ENCODE measurements at regions not wholly inside any gene's neighbourhood (a gene's known extent, or its start where the extent isn't known, plus 50 kb on each side); places are given as distances from the start of the nearest gene placed in this dataset.
"Not testable (repeated sequence)": the region's sequence is repeated elsewhere in the genome, so short reads cannot be mapped to it uniquely, and the experiment has no call there.

DNA sequence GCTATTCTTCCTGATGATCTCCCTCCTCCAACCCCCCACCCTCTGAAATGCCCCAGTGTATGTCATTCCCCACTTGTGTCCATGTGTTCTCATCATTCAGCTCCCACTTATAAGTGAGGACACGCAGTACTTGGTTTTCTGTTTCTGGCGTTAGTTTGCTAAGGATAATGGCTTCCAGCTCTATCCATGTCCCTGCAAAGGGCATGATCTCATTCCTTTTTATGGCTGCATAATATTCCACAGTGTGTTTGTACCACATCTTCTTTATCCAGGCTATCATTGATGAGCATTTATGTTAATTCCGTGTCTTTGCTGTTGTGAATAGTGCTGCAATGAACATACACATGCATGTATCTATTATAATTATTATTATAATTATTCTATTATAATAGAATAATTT, 169.3 kb downstream of the VSIG4 start:
- not testable (repeated sequence) for H3K4me3 ChIP-seq (ENCODE audit: insufficient read depth, low read depth, low read length); H3K27me3 ChIP-seq (ENCODE audit: control insufficient read depth, insufficient read depth, low read length, poor library complexity, severe bottlenecking); H3K9me3 ChIP-seq (ENCODE audit: control insufficient read depth, low read length); H3K27ac ChIP-seq (ENCODE audit: insufficient read depth, low read depth, low read length, poor library complexity, severe bottlenecking); H3K36me3 ChIP-seq (ENCODE audit: control insufficient read depth, insufficient read depth, low read length); H3K4me1 ChIP-seq (ENCODE audit: control insufficient read depth, insufficient read depth, low read length)
- 91 to 95% methylated on average over 2 of the region's 3 CpGs for WGBS, 2 experiments

DNA sequence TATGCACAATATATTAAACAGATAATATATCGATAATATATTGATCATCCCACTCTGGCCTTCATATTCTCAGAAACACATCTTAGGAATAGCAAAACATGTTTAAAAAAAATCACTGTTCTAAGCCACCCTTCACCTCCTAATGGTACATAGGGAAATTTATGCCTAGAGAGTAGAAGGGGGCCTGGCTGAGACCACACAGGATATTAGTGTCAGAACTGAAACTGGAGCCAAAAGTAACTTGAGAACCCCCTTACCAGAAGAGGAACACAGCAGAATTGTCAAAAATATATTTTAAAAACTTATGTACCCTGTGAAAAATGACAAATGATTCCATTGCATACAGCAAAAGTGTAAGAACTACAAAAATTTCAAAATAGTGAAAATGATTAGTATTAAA, 173.1 kb downstream of the VSIG4 start:
- Histone ChIP-seq H3K9me3 (ENCODE audit: control insufficient read depth, low read length) (no peaks in the 10 kb centered on the region), H3K4me3 (ENCODE audit: insufficient read depth, low read depth, low read length) (no peak overlapping the region), H3K4me1 (ENCODE audit: control insufficient read depth, insufficient read depth, low read length) (no peaks in the 10 kb centered on the region), H3K27me3 (ENCODE audit: control insufficient read depth, insufficient read depth, low read length, poor library complexity, severe bottlenecking) (no peaks in the 10 kb centered on the region), H3K27ac (ENCODE audit: insufficient read depth, low read depth, low read length, poor library complexity, severe bottlenecking) (no peak overlapping the region), H3K36me3 (ENCODE audit: control insufficient read depth, insufficient read depth, low read length) (no peaks in the 10 kb centered on the region)
- WGBS, 2 experiments: no CpG with 5 or more reads among the region's 1 CpG

DNA sequence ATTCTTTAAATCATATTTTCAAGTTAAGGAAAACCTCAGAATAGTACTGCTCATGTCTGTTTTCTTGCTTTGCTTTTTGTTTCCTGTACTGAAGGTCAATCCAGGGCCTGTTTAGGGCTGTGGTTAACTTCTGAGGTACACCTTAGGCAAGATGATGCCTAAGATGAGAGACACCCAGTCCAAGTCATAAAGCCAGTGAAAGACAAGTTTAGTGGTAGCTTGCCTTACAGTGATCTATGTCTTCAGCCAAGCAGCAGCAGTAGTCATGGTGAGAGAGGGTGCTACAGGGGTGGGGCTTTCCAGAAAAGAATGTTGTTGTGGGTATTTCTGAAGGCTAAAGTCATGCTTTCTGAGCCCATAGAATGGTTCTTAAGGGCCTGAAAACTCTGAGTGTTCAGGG, 173.7 kb downstream of the VSIG4 start:
- Histone ChIP-seq H3K9me3 (ENCODE audit: control insufficient read depth, low read length) (no peaks in the 10 kb centered on the region), H3K27me3 (ENCODE audit: control insufficient read depth, insufficient read depth, low read length, poor library complexity, severe bottlenecking) (no peaks in the 10 kb centered on the region), H3K36me3 (ENCODE audit: control insufficient read depth, insufficient read depth, low read length) (no peaks in the 10 kb centered on the region), H3K27ac (ENCODE audit: insufficient read depth, low read depth, low read length, poor library complexity, severe bottlenecking) (no peak overlapping the region), H3K4me1 (ENCODE audit: control insufficient read depth, insufficient read depth, low read length) (no peaks in the 10 kb centered on the region), H3K4me3 (ENCODE audit: insufficient read depth, low read depth, low read length) (no peak overlapping the region)

DNA sequence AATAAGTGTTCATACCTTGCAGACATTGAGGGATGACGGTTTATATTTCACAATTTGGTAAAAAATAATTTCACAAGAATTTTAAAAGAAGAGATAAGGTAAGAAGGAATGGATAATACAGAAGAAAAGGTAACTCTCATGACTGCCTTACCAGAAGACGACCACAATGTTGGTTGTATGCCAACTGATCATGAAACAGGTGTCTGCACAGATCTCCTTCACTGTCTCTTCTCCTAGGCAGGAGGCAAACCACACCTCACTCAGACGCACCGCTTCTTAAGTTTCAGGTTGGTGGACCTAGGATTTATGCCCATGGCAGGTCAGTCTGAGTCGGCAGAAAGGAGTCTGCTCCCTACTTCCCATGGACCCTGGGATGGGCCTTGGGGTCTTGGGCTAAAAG, 177.2 kb downstream of the VSIG4 start:
- Histone ChIP-seq H3K4me1 (ENCODE audit: control insufficient read depth, insufficient read depth, low read length) (no peaks in the 10 kb centered on the region), H3K27me3 (ENCODE audit: control insufficient read depth, insufficient read depth, low read length, poor library complexity, severe bottlenecking) (no peaks in the 10 kb centered on the region)
- 95 to 96% methylated on average over 4 to 5 of the region's 5 CpGs for WGBS, 2 experiments

DNA sequence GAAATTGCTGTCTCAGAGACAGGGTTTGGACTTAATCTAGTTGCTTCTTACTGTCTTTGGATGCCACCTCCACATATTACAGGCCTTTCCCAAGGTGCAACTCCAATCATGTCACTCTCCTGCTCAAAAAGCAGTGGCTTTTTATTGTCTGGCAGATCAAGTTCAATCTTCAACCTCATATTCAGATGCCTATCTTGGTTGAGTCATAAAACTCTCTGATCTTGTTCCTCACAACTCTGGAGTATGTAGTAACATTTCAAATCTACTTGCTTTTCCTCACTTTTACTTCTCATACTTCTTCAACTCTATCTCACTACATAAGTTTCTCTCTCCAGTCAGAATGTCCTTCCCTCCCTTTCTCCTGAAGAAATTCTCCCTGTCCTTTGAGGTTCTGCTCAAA, 180.6 kb downstream of the VSIG4 start:
- H3K27me3 ChIP-seq (ENCODE audit: control insufficient read depth, insufficient read depth, low read length, poor library complexity, severe bottlenecking): no peaks in the 10 kb centered on the region
- no peaks in the 10 kb centered on the region for H3K4me1 ChIP-seq (ENCODE audit: control insufficient read depth, insufficient read depth, low read length)
- no peaks in the 10 kb centered on the region for H3K9me3 ChIP-seq (ENCODE audit: control insufficient read depth, low read length)
- no peaks in the 10 kb centered on the region for H3K36me3 ChIP-seq (ENCODE audit: control insufficient read depth, insufficient read depth, low read length)
- H3K4me3 ChIP-seq (ENCODE audit: insufficient read depth, low read depth, low read length): no peak overlapping the region
- H3K27ac ChIP-seq (ENCODE audit: insufficient read depth, low read depth, low read length, poor library complexity, severe bottlenecking): no peak overlapping the region

More for the DNA sequence above, 177.2 kb downstream of the VSIG4 start:
- H3K27ac ChIP-seq (ENCODE audit: insufficient read depth, low read depth, low read length, poor library complexity, severe bottlenecking): no peak overlapping the region
- no peaks in the 10 kb centered on the region for H3K36me3 ChIP-seq (ENCODE audit: control insufficient read depth, insufficient read depth, low read length)
- no peaks in the 10 kb centered on the region for H3K9me3 ChIP-seq (ENCODE audit: control insufficient read depth, low read length)
- no peak overlapping the region for H3K4me3 ChIP-seq (ENCODE audit: insufficient read depth, low read depth, low read length)

DNA sequence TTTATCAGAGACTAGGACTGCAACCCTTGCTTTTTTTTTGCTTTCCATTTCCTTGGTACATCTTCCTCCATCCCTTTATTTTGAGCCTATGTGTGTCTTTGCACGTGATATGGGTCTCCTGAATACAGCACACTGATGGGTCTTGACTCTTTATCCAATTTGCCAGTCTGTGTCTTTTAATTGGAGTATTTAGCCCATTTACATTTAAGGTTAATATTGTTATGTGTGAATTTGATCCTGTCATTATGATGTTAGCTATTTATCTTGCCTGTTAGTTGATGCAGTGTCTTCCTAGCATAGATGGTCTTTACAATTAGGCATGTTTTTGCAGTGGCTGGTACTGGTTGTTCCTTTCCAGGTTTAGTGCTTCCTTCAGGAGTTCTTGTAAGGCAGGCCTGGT, 185.4 kb downstream of the VSIG4 start:
- not testable (repeated sequence) for H3K9me3 ChIP-seq (ENCODE audit: control insufficient read depth, low read length); H3K4me3 ChIP-seq (ENCODE audit: insufficient read depth, low read depth, low read length); H3K27me3 ChIP-seq (ENCODE audit: control insufficient read depth, insufficient read depth, low read length, poor library complexity, severe bottlenecking); H3K36me3 ChIP-seq (ENCODE audit: control insufficient read depth, insufficient read depth, low read length); H3K4me1 ChIP-seq (ENCODE audit: control insufficient read depth, insufficient read depth, low read length); H3K27ac ChIP-seq (ENCODE audit: insufficient read depth, low read depth, low read length, poor library complexity, severe bottlenecking)
- 50% methylated on average over 1 of the region's 1 CpG; no CpG with 5 or more reads in 1 of the 2 experiments for WGBS, 2 experiments

DNA sequence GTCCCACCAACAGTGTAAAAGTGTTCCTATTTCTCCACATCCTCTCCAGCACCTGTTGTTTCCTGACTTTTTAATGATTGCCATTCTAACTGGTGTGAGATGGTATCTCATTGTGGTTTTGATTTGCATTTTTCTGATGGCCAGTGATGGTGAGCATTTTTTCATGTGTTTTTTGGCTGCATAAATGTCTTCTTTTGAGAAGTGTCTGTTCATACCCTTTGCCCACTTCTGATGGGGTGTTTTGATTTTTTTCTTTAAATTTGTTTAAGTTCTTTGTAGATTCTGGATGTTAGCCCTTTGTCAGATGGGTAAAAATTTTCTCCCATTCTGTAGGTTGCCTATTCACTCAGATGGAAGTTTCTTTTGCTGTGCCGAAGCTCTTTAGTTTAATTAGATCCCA, 183.9 kb downstream of the MSN start:
- H3K9me3 ChIP-seq (ENCODE audit: control insufficient read depth, low read length); H3K36me3 ChIP-seq (ENCODE audit: control insufficient read depth, insufficient read depth, low read length); H3K4me1 ChIP-seq (ENCODE audit: control insufficient read depth, insufficient read depth, low read length); H3K27ac ChIP-seq (ENCODE audit: insufficient read depth, low read depth, low read length, poor library complexity, severe bottlenecking); H3K27me3 ChIP-seq (ENCODE audit: control insufficient read depth, insufficient read depth, low read length, poor library complexity, severe bottlenecking); H3K4me3 ChIP-seq (ENCODE audit: insufficient read depth, low read depth, low read length): not testable (repeated sequence)
- 100% methylated on average over 1 of the region's 1 CpG; no CpG with 5 or more reads in 1 of the 2 experiments for WGBS, 2 experiments

DNA sequence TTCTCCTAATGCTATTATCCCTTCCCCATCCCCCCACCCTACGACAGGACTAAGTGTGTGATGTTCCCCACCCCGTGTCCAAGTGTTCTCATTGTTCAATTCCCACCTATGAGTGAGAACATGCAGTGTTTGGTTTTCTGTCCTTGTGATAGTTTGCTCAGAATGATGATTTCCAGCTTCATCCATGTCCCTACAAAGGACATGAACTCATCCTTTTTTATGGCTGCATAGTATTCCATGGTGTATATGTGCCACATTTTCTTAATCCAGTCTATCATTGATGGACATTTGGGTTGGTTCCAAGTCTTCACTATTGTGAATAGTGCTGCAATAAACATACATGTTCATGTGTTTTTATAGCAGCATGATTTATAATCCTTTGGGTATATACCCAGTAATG, 183.4 kb downstream of the MSN start:
- not testable (repeated sequence) for H3K9me3 ChIP-seq (ENCODE audit: control insufficient read depth, low read length); H3K27ac ChIP-seq (ENCODE audit: insufficient read depth, low read depth, low read length, poor library complexity, severe bottlenecking)
- WGBS, 2 experiments: 88% methylated on average over 1 of the region's 2 CpGs

DNA sequence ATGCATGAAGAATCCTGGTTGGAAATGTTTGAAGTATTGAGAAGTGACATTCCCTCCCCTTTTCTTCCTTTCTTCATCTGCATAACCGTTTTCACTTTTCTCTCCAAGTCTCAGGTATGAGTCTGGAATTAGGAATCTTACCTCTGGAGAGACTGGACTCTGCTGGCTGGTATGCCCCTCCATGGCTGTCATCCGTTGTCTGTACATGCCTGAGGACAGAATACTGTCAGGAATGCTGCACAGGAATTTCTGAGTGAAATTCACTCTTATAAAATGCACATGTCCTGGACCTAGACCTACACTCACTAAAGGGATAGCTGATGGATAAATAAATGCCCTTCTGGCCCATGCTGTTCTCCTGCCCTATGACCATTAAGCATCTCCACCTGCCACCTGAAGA, 179.5 kb downstream of the MSN start:
- no peaks in the 10 kb centered on the region for H3K9me3 ChIP-seq (ENCODE audit: control insufficient read depth, low read length)
- H3K4me1 ChIP-seq (ENCODE audit: control insufficient read depth, insufficient read depth, low read length): no peaks in the 10 kb centered on the region
- H3K27me3 ChIP-seq (ENCODE audit: control insufficient read depth, insufficient read depth, low read length, poor library complexity, severe bottlenecking): no peaks in the 10 kb centered on the region
- 75 to 92% methylated on average over 2 of the region's 2 CpGs for WGBS, 2 experiments
- H3K27ac ChIP-seq (ENCODE audit: insufficient read depth, low read depth, low read length, poor library complexity, severe bottlenecking): no peak overlapping the region
- H3K36me3 ChIP-seq (ENCODE audit: control insufficient read depth, insufficient read depth, low read length): no peaks in the 10 kb centered on the region
- no peak overlapping the region for H3K4me3 ChIP-seq (ENCODE audit: insufficient read depth, low read depth, low read length)

More for the DNA sequence above, 183.4 kb downstream of the MSN start:
- not testable (repeated sequence) for H3K4me1 ChIP-seq (ENCODE audit: control insufficient read depth, insufficient read depth, low read length); H3K27me3 ChIP-seq (ENCODE audit: control insufficient read depth, insufficient read depth, low read length, poor library complexity, severe bottlenecking); H3K4me3 ChIP-seq (ENCODE audit: insufficient read depth, low read depth, low read length); H3K36me3 ChIP-seq (ENCODE audit: control insufficient read depth, insufficient read depth, low read length)

DNA sequence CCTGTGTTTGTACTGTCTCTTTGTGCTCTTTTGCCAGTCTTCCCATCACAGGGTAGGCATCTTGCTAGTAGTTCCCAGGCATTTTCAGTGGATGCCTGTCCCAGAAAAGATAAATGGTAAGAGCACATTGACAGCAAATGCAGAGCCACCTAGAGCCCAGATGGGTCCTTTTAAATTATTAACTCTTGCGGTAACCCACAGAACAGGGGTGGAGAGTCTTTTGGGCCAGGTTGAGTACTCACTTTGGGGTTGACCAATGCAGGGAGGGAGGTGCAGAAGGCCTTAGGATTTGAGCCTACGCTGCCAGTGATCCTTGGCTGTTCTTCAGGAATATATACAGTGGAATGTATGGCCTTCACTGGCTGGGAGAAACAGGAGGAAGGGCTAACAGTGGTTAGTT, 173.8 kb downstream of the MSN start:
- 100% methylated on average over 2 of the region's 2 CpGs for WGBS, 2 experiments
- no peaks in the 10 kb centered on the region for H3K27me3 ChIP-seq (ENCODE audit: control insufficient read depth, insufficient read depth, low read length, poor library complexity, severe bottlenecking)
- no peak overlapping the region for H3K4me3 ChIP-seq (ENCODE audit: insufficient read depth, low read depth, low read length)
- no peaks in the 10 kb centered on the region for H3K4me1 ChIP-seq (ENCODE audit: control insufficient read depth, insufficient read depth, low read length)
- H3K27ac ChIP-seq (ENCODE audit: insufficient read depth, low read depth, low read length, poor library complexity, severe bottlenecking): no peak overlapping the region
- no peaks in the 10 kb centered on the region for H3K36me3 ChIP-seq (ENCODE audit: control insufficient read depth, insufficient read depth, low read length)
- no peaks in the 10 kb centered on the region for H3K9me3 ChIP-seq (ENCODE audit: control insufficient read depth, low read length)

DNA sequence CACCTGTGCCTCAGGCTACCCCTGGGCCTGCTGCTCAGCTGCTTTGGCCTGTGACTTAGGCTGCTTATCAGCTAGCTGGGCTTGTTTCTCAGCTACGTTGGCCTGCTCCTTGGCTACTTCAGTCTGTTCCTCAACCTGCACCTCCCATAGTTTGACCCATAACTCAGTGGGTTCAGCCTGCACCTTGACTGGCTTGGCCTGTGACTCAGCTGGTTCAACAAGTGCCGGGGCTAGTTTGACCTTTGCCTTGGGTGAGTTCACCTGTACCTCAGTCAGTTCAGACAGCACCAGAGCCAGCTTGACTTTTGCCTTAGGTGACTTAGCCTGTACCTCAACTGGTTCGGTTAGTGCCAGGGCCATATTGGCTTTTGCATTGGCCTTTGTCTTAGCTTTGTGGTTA, 171.2 kb downstream of the MSN start:
- Histone ChIP-seq H3K4me3 (ENCODE audit: insufficient read depth, low read depth, low read length) (no peak overlapping the region), H3K36me3 (ENCODE audit: control insufficient read depth, insufficient read depth, low read length) (no peaks in the 10 kb centered on the region), H3K4me1 (ENCODE audit: control insufficient read depth, insufficient read depth, low read length) (no peaks in the 10 kb centered on the region), H3K27me3 (ENCODE audit: control insufficient read depth, insufficient read depth, low read length, poor library complexity, severe bottlenecking) (no peaks in the 10 kb centered on the region), H3K27ac (ENCODE audit: insufficient read depth, low read depth, low read length, poor library complexity, severe bottlenecking) (no peak overlapping the region), H3K9me3 (ENCODE audit: control insufficient read depth, low read length) (no peaks in the 10 kb centered on the region)
- 96 to 97% methylated on average over 3 of the region's 3 CpGs for WGBS, 2 experiments

All from ectodermal cell (in vitro differentiated cells).